Epithelial cell of esophagus (primary cell): ENCODE measurements at regions not wholly inside any gene's neighbourhood (a gene's known extent, or its start where the extent isn't known, plus 50 kb on each side); places are given as distances from the start of the nearest gene placed in this dataset.

Experiments used
- DNase-seq: peaks from one replicate; pipeline ENCODE4 v3.0.0; 2010; ENCODE audit warnings: low read depth
- H3K4me3 ChIP-seq: 2 replicates; pipeline ENCODE4 v1.5.1; 2011; ENCODE audit warnings: mild to moderate bottlenecking, low read length, control low read depth
- TF ChIP-seq, protein P1 (sequence below): IDR thresholded peaks from 2 replicates; pipeline ENCODE4 v1.5.1; 2011; ENCODE audit warnings: low read depth, mild to moderate bottlenecking, low read length, control low read depth, inconsistent platforms; ENCODE audit not compliant: insufficient read depth; ENCODE audit errors: missing control alignments

DNA sequence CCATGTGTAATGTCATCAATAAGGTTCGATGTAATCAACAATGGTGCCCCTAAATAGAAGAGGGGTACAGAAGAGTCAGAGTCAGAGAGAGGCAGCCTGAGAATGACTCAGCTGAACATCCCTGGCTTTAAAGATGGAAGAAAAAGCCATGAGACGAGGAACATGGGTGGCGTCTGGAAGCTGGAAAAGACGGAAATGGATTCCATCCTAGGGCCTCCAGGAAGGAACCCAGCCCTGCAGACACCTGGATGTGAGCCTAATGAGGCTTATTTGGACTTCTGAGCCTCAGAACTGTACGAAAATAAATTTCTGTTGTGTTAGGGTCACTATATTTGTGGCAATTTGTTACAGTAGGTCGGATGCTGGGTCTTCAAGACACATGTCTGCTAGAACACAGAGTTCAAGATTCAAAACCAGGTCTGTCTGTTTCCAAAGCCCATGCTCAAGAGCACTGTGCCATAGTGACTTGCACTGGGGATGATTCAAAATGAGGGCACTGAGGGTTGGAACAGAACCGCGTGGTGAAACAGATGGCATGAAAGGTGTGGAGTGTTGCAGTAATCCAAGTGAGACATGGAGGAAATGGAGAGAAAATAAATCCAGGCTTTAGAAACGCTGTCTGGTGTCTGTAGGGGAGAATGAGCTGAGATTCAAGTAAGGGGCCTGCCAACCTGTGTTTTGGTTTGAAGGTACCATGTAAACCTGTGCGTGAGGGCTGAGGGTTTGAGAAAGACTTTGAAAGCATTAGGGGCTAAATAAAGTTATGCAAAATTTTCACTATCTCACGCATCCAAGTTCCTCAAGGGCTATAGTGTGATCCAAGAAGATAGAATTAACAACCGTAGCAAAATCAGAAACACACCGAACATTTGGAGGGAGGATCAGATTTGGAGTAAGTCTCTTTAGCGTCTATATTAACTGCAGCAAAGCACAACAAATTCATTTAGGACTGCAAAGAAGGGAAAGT is 849.1 kb upstream of the AUTS2 start:
- DNase-seq = no peak
- TF ChIP-seq, protein P1, sequence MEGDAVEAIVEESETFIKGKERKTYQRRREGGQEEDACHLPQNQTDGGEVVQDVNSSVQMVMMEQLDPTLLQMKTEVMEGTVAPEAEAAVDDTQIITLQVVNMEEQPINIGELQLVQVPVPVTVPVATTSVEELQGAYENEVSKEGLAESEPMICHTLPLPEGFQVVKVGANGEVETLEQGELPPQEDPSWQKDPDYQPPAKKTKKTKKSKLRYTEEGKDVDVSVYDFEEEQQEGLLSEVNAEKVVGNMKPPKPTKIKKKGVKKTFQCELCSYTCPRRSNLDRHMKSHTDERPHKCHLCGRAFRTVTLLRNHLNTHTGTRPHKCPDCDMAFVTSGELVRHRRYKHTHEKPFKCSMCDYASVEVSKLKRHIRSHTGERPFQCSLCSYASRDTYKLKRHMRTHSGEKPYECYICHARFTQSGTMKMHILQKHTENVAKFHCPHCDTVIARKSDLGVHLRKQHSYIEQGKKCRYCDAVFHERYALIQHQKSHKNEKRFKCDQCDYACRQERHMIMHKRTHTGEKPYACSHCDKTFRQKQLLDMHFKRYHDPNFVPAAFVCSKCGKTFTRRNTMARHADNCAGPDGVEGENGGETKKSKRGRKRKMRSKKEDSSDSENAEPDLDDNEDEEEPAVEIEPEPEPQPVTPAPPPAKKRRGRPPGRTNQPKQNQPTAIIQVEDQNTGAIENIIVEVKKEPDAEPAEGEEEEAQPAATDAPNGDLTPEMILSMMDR = no peak
- no peak overlapping the region for H3K4me3 ChIP-seq

DNA sequence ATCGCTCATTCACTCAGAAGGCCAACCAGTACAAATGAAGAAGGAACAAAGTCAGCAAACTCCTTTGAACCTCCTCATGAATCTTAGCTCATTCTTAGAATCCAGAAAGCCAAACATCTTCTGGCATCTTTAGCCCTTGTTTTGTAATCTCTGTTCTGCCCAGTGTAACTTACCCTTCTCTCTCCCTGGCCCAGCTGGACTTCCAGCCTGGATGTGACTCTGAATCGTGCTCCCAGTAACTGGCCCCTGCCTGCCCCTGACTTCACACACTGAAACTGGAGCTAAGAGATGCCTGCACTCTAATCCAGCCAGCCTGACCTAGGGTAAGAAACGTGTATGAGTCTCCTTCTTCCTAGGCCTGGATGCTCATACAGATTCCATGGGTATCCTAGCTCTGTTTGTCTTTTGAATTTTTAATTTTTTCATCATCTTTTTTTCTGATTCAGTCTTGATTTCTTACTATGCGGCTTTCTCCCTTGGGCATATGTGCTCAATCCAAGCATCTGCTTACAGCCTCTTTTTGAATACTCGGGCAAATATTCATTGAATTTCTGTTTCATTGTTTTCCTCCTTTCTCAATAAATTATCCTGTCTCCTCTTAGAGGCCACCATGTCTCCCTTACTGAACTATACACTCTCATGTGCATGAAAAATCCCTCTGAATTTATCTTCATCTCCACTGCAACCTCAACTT is 845.6 kb upstream of the AUTS2 start:
- DNase-seq = no peak
- TF ChIP-seq, protein P1 = no peak
- H3K4me3 ChIP-seq = no peak overlapping the region

GRCh38 chr7:68754414-68754813 is 843.9 kb upstream of the AUTS2 start:
- H3K4me3 ChIP-seq = no peak overlapping the region
- DNase-seq = no peak
- TF ChIP-seq, protein P1 = no peak

GRCh38 chr7:68756986-68757495 is 841.2 kb upstream of the AUTS2 start:
- H3K4me3 ChIP-seq = no peak overlapping the region
- DNase-seq = no peak
- TF ChIP-seq, protein P1 = no peak

DNA sequence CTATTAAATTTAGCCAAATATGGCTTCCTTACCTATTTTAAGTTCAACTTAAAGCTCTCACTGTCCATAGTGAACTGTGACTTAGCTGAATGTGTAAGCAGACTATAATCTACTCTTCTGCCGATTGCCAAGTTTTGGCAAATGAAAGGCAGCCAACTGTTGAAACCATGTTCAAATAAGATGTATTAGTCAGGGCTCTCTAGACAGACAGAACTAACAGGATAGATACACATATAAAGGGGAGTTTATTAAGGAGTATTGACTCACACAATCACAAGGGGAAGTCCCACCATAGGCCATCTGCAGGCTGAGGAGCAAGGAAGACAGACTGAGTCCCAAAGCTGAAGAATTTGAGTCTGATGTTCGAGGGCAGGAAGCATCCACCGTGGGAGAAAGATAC is 837.7 kb upstream of the AUTS2 start:
- DNase-seq = no peak
- TF ChIP-seq, protein P1 = no peak

GRCh38 chr7:68767462-68767861 is 830.8 kb upstream of the AUTS2 start:
- DNase-seq = no peak
- TF ChIP-seq, protein P1 = no peak
- H3K4me3 ChIP-seq = no peak overlapping the region

More for the DNA sequence above, 837.7 kb upstream of the AUTS2 start:
- no peak overlapping the region for H3K4me3 ChIP-seq
